ENCODE measurements at regions not wholly inside any gene's neighbourhood (a gene's known extent, or its start where the extent isn't known, plus 50 kb on each side); places are given as distances from the start of the nearest gene placed in this dataset.

GRCh38 chr11:114909866-114910265, 231.5 kb downstream of the NXPE2 start:
- Mint-ChIP-seq H3K27me3 (ENCODE audit: low read depth) (peaks cover 37% of the 10 kb centered on the region), H3K4me3 (no peak overlapping the region), H3K4me1 (no peaks in the 10 kb centered on the region), H3K9me3 (peaks cover 9% of the 10 kb centered on the region), H3K36me3 (peaks cover 3% of the 10 kb centered on the region), H3K27ac (no peak overlapping the region)
- no peak for TF ChIP-seq CTCF (IDR thresholded peaks at IDR 0.05; ENCODE audit: unreplicated experiment)
- no peak for DNase-seq (ENCODE audit: low spot score in 2 of 2, unreplicated experiment in 2 of 2)

- Mint-ChIP-seq H3K4me1 (peaks cover 3% of the 10 kb centered on the region), H3K36me3 (no peaks in the 10 kb centered on the region), H3K27me3 (ENCODE audit: low read depth) (peaks cover 34% of the 10 kb centered on the region), H3K27ac (no peak overlapping the region), H3K9me3 (no peaks in the 10 kb centered on the region), H3K4me3 (no peak overlapping the region)
- no peak for DNase-seq (ENCODE audit: low spot score in 2 of 2, unreplicated experiment in 2 of 2)
- no peak for TF ChIP-seq CTCF (IDR thresholded peaks at IDR 0.05; ENCODE audit: unreplicated experiment)
Measured at GRCh38 chr11:114912826-114913225, 234.5 kb downstream of the NXPE2 start.

DNA sequence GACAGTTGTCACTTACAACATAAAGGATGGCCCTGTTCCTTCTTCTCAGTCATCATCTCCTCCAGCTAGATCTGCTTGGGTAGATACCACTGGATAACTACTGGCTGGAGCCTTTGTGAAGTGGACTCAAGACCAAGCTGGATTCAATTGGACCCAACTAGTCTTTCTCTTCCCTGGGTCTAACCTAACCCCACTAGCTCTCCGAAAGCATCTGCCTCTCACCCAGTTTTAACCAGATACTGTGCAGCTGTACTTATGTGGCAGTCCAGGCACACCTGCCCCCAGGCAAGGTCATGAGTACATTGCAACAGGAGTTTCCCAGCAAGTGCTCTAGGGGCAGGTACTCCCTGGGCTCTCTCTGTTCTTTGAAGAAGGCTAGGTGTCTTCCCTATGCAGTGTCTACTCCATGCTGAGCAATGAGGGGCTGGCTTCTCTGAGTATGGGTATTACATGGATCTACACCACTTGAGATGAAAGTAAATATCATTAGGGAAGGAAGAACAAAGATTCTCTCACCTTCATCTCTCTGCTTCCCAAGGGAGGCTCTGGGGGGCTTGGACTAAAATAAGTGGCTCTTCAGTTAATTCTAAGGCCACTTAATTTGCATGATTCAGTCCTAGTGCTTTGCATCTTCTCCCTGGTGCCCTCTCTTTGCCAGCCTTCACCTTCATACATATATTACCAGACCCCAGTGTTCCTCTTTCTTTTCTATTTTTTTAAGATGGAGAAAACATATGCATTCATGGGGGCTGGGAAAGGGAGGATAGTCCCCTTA, 236.1 kb downstream of the NXPE2 start:
- DNase-seq (ENCODE audit: low spot score in 2 of 2, unreplicated experiment in 2 of 2): no peak
- peaks cover 38% of the 10 kb centered on the region for H3K27me3 Mint-ChIP-seq (ENCODE audit: low read depth)
- H3K4me1 Mint-ChIP-seq: peaks cover 3% of the 10 kb centered on the region
- no peak for TF ChIP-seq CTCF (IDR thresholded peaks at IDR 0.05; ENCODE audit: unreplicated experiment)
- no peaks in the 10 kb centered on the region for H3K36me3 Mint-ChIP-seq
- H3K9me3 Mint-ChIP-seq: no peaks in the 10 kb centered on the region
- no peak overlapping the region for H3K27ac Mint-ChIP-seq
- no peak overlapping the region for H3K4me3 Mint-ChIP-seq

- Mint-ChIP-seq H3K27me3 (ENCODE audit: low read depth) (peaks cover 49% of the 10 kb centered on the region), H3K9me3 (no peaks in the 10 kb centered on the region), H3K27ac (no peak overlapping the region), H3K36me3 (no peaks in the 10 kb centered on the region), H3K4me3 (no peak overlapping the region), H3K4me1 (peaks cover 3% of the 10 kb centered on the region)
- no peak for TF ChIP-seq CTCF (IDR thresholded peaks at IDR 0.05; ENCODE audit: unreplicated experiment)
- DNase-seq (ENCODE audit: low spot score in 2 of 2, unreplicated experiment in 2 of 2): no peak
Measured at GRCh38 chr11:114915871-114916805, 237.8 kb downstream of the NXPE2 start.

DNA sequence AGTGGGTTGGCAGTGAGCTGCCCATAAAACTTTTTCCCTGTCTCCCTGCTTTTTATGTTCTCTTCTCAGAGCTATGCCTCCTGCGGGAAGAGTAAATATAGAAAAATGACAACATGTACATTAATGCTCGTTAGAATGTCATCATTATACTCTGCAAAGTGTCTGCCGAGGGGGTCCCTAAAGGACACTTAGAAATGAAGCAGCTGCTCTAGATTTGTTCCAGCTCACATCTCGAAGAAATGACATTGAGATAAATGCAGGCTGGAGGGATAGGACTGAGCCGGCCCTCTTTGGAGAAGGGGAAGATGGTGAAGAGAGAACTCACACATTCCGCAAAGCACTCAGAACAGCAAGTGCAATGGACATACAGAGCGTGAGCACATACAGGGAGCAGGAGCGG, 240.0 kb downstream of the NXPE2 start:
- Mint-ChIP-seq H3K4me1 (peaks cover 3% of the 10 kb centered on the region), H3K4me3 (no peak overlapping the region), H3K9me3 (no peaks in the 10 kb centered on the region), H3K27me3 (ENCODE audit: low read depth) (peaks cover 50% of the 10 kb centered on the region), H3K36me3 (no peaks in the 10 kb centered on the region), H3K27ac (no peak overlapping the region)
- no peak for TF ChIP-seq CTCF (IDR thresholded peaks at IDR 0.05; ENCODE audit: unreplicated experiment)
- DNase-seq (ENCODE audit: low spot score in 2 of 2, unreplicated experiment in 2 of 2): no peak
